ENCODE measurements at regions not wholly inside any gene's neighbourhood (a gene's known extent, or its start where the extent isn't known, plus 50 kb on each side); places are given as distances from the start of the nearest gene placed in this dataset.
A peak's percentile ranks its signal among the peaks of the same experiment; 100 is the strongest.

GRCh38 chr1:208977638-208978256, 605.8 kb upstream of the CAMK1G start:
- intact Hi-C loops (cut with DNase I) = no loop called here
- no peak for DNase-seq
- Histone ChIP-seq H3K4me3 (no peak overlapping the region), H3K36me3 (no peaks in the 10 kb centered on the region), H3K27ac (no peak overlapping the region), H3K27me3 (no peaks in the 10 kb centered on the region), H3K9me3 (no peaks in the 10 kb centered on the region), H3K4me1 (no peaks in the 10 kb centered on the region)
- no peak for TF ChIP-seq CTCF (IDR thresholded peaks at IDR 0.05)
- no peak for ATAC-seq

- H3K27ac ChIP-seq = no peak overlapping the region
- H3K36me3 ChIP-seq = no peaks in the 10 kb centered on the region
- no peak overlapping the region for H3K4me3 ChIP-seq
- H3K4me1 ChIP-seq = no peaks in the 10 kb centered on the region
- no peak for TF ChIP-seq CTCF (IDR thresholded peaks at IDR 0.05)
- ATAC-seq (no peak), DNase-seq (no peak)
- H3K27me3 ChIP-seq = no peaks in the 10 kb centered on the region
- H3K9me3 ChIP-seq = no peaks in the 10 kb centered on the region
- intact Hi-C loops (cut with DNase I) = no loop called here
These were observed 603.7 kb upstream of the CAMK1G start for GRCh38 chr1:208979776-208980175.

GRCh38 chr1:208980605-208981004, 602.9 kb upstream of the CAMK1G start:
- TF ChIP-seq CTCF (IDR thresholded peaks at IDR 0.05) = no peak
- H3K27ac ChIP-seq = no peak overlapping the region
- no peak overlapping the region for H3K4me3 ChIP-seq
- H3K36me3 ChIP-seq = no peaks in the 10 kb centered on the region
- no peak for ATAC-seq
- intact Hi-C loops (cut with DNase I) = no loop called here
- no peak for DNase-seq
- no peaks in the 10 kb centered on the region for H3K4me1 ChIP-seq
- no peaks in the 10 kb centered on the region for H3K9me3 ChIP-seq
- H3K27me3 ChIP-seq = no peaks in the 10 kb centered on the region

- DNase-seq (no peak), ATAC-seq (no peak)
- peaks cover 0 to 11% of the 10 kb centered on the region in 2 donors for H3K4me1 ChIP-seq
- intact Hi-C loops (cut with DNase I) = no loop called here
- TF ChIP-seq CTCF (IDR thresholded peaks at IDR 0.05) = no peak
- no peaks in the 10 kb centered on the region for H3K27me3 ChIP-seq
- H3K4me3 ChIP-seq = no peak overlapping the region
- H3K36me3 ChIP-seq = no peaks in the 10 kb centered on the region
- H3K9me3 ChIP-seq = no peaks in the 10 kb centered on the region
- H3K27ac ChIP-seq = no peak overlapping the region
These were observed 598.3 kb upstream of the CAMK1G start for GRCh38 chr1:208985231-208985630.

GRCh38 chr1:208988811-208989222, 594.7 kb upstream of the CAMK1G start:
- H3K4me1 ChIP-seq = peaks cover 0 to 11% of the 10 kb centered on the region in 2 donors
- intact Hi-C loops (cut with DNase I) = no loop called here
- ATAC-seq = peak; percentile 93
- peak in 2 of 4 donors; percentile 19 to 68 for DNase-seq
- no peaks in the 10 kb centered on the region for H3K36me3 ChIP-seq
- H3K9me3 ChIP-seq = no peaks in the 10 kb centered on the region
- peak overlapping the region; percentile 9 to 23 for H3K4me3 ChIP-seq
- TF ChIP-seq CTCF (IDR thresholded peaks at IDR 0.05) = no peak
- H3K27me3 ChIP-seq = no peaks in the 10 kb centered on the region
- H3K27ac ChIP-seq = peak overlapping the region; percentile 31 to 51

Data from left lung (tissue), 4 donors.